22Rv1 (cell line): ENCODE measurements at regions not wholly inside any gene's neighbourhood (a gene's known extent, or its start where the extent isn't known, plus 50 kb on each side); places are given as distances from the start of the nearest gene placed in this dataset.
"Not testable (repeated sequence)": the region's sequence is repeated elsewhere in the genome, so short reads cannot be mapped to it uniquely, and the experiment has no call there.

Source experiments
- H3K27ac ChIP-seq: fragments of 450-650 bp; 2 replicates; pipeline ENCODE4 v1.5.1; 2017
- CTCF ChIP-seq: fragments of 450-650 bp; IDR thresholded peaks from 2 replicates; pipeline ENCODE4 v1.5.1; 2017; ENCODE audit warnings: mild to moderate bottlenecking
- ZFX ChIP-seq: fragments of 450-650 bp; IDR thresholded peaks from 2 replicates; pipeline ENCODE4 v1.6.1; 2017; ENCODE audit warnings: antibody characterized with exemption, borderline replicate concordance

GRCh38 chrX:63258144-63258543 lies 93.0 kb downstream of the SPIN4 start:
- no peak overlapping the region for H3K27ac ChIP-seq
- TF ChIP-seq ZFX (no peak), CTCF (no peak)

DNA sequence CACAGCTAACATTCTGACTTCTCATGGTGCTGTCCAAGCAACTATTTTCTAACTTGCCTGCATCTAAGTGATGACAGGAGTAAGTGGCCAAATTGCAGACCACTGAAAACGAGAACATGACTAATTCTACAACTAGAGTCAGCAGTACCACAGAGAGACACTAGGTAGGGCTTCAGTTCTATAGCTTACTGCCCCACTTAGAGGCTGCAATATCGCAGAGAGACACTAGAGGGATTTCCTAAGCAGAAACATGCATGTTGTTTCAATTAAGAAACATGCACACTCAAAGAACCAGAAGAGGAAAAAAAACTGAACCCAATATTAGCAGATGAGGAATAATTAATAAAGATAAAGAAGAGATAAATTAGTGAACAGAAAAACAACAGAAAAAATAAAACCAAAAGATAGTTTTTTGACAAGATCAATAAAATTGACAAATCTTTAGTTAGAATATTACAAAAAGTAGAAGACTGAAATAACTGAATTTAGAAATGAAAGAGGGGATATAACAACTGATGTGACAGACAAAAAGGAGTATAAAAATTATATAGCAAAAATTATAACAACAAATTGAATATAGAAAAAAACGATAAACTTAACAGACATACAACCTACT lies 100.8 kb downstream of the SPIN4 start:
- TF ChIP-seq ZFX, result no peak
- TF ChIP-seq CTCF, result peak; percentile 71
- no peak overlapping the region for H3K27ac ChIP-seq

DNA sequence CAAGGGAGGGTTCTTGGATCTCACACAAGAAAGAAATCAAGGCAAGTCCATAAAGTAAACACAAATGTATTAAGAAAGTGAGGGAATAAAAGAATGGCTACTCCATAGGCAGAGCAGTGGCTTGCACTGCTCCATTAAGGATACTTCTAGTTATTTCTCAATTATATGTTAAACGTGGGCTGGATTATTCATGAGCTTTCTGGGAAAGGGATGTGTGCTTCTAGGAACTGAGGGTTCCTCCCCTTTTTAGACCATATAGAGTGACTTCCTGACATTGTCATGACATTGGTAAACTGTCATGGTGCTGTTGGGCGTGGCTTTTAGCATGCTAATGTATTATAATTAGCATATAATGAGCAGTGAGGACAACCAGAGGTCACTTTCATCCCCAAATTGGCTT lies 108.4 kb downstream of the SPIN4 start:
- H3K27ac ChIP-seq, result not testable (repeated sequence)

DNA sequence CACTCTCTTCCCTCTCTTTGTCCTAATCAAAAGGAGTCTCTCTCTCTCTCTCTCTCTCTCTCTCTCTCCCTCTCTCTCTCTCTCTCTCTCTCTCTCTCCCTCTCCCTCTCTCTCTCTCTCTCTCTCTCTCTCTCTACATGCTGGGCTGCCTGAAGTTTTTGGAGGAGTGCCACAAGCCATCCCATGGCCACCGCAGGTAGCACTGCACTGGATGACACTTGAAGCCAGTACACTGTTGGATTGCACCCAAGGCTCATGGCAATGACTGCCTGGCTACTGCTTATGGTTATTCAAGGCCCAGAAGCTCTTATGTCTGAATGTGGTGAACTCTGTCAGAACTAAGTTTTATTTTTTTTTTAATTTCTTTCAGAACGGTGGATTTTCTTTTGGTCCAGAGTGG lies 115.2 kb downstream of the SPIN4 start:
- not testable (repeated sequence) for H3K27ac ChIP-seq

- not testable (repeated sequence) for H3K27ac ChIP-seq
Observed at GRCh38 chrX:63233013-63233412, 118.1 kb downstream of the SPIN4 start.

- H3K27ac ChIP-seq, result not testable (repeated sequence)
Observed at GRCh38 chrX:63218202-63218601, 132.9 kb downstream of the SPIN4 start.

DNA sequence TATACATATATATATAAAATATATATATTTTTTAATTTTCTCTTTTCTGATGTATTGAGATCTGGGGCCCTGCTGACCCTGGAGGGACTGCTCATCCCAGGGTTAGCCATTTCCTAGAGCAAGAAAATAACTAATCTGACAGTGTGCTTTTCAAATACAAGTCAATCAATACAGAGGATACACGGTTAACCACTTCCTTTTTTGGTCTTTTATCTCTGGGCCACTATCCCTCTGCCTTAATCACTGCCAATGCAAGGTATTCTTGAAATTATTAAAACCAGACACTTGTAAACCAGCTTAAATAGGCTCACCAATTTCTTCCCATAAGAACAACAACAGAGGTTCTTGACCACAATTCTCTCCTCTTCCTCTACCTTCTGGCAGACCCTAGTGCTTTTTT lies 133.6 kb downstream of the SPIN4 start:
- H3K27ac ChIP-seq, result not testable (repeated sequence)

DNA sequence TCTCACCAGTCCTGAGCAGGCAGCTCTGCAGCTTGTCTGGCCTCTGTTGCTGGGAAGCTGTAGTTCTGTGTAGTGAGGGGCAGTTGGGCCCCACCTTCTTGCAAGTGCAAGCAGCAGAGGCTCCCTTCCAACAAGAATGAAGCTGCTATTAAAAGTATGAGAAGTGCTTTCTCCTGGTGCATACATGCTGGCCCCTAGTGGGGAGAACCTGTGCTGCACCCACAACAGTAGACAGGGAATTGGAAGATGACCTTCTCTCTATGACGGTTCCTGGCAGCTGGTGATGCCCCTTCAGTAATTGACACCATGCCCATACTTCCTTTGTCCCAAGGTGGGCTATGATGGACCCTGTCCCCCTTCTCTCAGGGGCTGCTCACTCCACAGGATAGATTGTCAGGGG lies 141.5 kb downstream of the SPIN4 start:
- not testable (repeated sequence) for H3K27ac ChIP-seq

DNA sequence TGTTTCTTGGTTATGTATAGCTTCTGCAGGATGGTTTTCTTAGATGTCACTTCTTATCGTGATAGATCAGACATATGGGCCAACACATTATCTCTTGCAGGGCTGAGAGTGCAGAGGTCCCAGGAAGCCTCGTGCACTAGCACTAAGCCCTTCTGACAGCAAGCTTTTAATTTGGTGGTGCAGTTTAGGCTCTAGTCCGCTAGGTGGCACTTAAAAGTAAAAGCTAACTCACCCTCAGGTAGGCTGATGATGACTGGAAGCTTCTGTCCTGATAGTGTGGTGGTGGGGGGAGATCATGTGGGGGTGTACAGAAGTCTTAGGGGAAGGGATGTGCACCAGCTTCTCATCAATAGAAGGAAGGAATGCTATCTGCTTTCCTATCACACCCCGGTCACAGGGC lies 142.0 kb downstream of the SPIN4 start:
- H3K27ac ChIP-seq, result not testable (repeated sequence)

- not testable (repeated sequence) for H3K27ac ChIP-seq
Observed at GRCh38 chrX:63204266-63205074, 146.7 kb downstream of the SPIN4 start.

DNA sequence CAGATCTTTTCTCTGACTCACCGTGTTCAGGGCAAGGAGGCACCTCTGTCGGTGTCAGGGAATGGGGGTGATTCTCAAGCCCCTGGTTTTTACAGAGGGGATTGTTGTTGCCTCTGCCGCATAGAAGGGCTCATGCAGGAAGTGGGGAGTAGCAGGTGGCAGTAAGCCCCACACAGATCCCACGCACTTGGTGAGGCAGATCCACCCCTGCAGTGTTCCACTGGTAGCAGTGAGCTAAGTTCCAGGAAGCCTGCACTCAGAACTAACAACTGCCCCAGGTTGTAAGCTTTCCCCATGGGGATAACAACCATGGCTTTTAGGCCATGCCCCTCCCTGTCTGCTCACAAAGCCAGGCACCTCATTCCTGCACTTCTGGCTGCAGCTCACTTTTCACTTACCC lies 149.1 kb downstream of the SPIN4 start:
- not testable (repeated sequence) for H3K27ac ChIP-seq

DNA sequence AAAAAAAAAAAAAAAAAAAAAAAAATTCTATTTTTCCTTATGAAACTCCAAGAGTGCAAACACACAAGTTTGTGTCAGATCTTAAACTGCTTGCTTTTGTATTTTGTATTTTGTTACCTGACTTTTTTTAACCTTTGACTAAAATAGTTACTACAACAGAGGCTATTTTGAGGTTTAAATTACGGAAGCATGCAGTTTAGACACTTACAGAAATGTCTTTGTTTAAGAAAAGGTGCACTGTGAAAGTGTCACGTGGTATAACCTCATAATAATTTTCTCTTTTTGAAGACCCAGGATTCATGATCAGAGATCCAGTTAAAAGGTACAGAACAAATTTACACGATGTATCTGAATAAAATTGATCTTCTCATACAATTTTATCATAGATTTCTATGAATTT lies 152.4 kb downstream of the SPIN4 start:
- not testable (repeated sequence) for H3K27ac ChIP-seq

- H3K27ac ChIP-seq, result not testable (repeated sequence)
Observed at GRCh38 chrX:63192366-63193041, 158.6 kb downstream of the SPIN4 start.

- TF ChIP-seq CTCF, result no peak
Observed at GRCh38 chrX:63186137-63186536, 165.0 kb downstream of the SPIN4 start.

DNA sequence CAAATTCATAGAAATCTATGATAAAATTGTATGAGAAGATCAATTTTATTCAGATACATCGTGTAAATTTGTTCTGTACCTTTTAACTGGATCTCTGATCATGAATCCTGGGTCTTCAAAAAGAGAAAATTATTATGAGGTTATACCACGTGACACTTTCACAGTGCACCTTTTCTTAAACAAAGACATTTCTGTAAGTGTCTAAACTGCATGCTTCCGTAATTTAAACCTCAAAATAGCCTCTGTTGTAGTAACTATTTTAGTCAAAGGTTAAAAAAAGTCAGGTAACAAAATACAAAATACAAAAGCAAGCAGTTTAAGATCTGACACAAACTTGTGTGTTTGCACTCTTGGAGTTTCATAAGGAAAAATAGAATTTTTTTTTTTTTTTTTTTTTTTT lies 171.3 kb downstream of the SPIN4 start:
- not testable (repeated sequence) for H3K27ac ChIP-seq

More at GRCh38 chrX:63186137-63186536, 165.0 kb downstream of the SPIN4 start:
- no peak overlapping the region for H3K27ac ChIP-seq

DNA sequence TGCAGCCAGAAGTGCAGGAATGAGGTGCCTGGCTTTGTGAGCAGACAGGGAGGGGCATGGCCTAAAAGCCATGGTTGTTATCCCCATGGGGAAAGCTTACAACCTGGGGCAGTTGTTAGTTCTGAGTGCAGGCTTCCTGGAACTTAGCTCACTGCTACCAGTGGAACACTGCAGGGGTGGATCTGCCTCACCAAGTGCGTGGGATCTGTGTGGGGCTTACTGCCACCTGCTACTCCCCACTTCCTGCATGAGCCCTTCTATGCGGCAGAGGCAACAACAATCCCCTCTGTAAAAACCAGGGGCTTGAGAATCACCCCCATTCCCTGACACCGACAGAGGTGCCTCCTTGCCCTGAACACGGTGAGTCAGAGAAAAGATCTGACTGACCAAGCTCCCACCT lies 174.6 kb downstream of the SPIN4 start:
- not testable (repeated sequence) for H3K27ac ChIP-seq

- not testable (repeated sequence) for H3K27ac ChIP-seq
Observed at GRCh38 chrX:63173841-63174718, 177.1 kb downstream of the SPIN4 start.
